Stimulated activated CD8-positive, alpha-beta memory T cell treated with anti-CD3 and anti-CD28 coated beads, Interleukin-4, amount 100 ng/mL, for 4 hours (primary cell): ENCODE measurements at regions not wholly inside any gene's neighbourhood (a gene's known extent, or its start where the extent isn't known, plus 50 kb on each side); places are given as distances from the start of the nearest gene placed in this dataset.
A peak's percentile ranks its signal among the peaks of the same experiment; 100 is the strongest.

Experiments used
- DNase-seq, 2 donors: peaks; one replicate each; pipeline ENCODE4 v3.0.0-alpha.2; 2020; ENCODE audit warnings: low read depth in 2 of 2, low spot score in 1 of 2

- DNase-seq: no peak
Measured at GRCh38 chr16:66289986-66290385, 76.5 kb upstream of the CDH5 start.

- DNase-seq: no peak
Measured at GRCh38 chr16:66289051-66289680, 77.3 kb upstream of the CDH5 start.

GRCh38 chr16:66287926-66288325 is 78.6 kb upstream of the CDH5 start:
- no peak for DNase-seq

- no peak for DNase-seq
Measured at GRCh38 chr16:66287416-66287815, 79.1 kb upstream of the CDH5 start.

- DNase-seq: no peak
Measured at GRCh38 chr16:66286527-66286926, 80.0 kb upstream of the CDH5 start.

GRCh38 chr16:66278604-66279262 is 87.8 kb upstream of the CDH5 start:
- DNase-seq: no peak

GRCh38 chr16:66278111-66278531 is 88.4 kb upstream of the CDH5 start:
- DNase-seq: no peak

- no peak for DNase-seq
Measured at GRCh38 chr16:66277311-66278070, 89.0 kb upstream of the CDH5 start.

GRCh38 chr16:66275775-66276428 is 90.6 kb upstream of the CDH5 start:
- no peak for DNase-seq

- no peak for DNase-seq
Measured at GRCh38 chr16:66274335-66275110, 92.0 kb upstream of the CDH5 start.

GRCh38 chr16:66273644-66274334 is 92.7 kb upstream of the CDH5 start:
- DNase-seq: no peak

- DNase-seq: no peak
Measured at GRCh38 chr16:66273053-66273452, 93.4 kb upstream of the CDH5 start.

GRCh38 chr16:66272461-66272860 is 94.0 kb upstream of the CDH5 start:
- DNase-seq: no peak

GRCh38 chr16:66271074-66272060 is 95.1 kb upstream of the CDH5 start:
- no peak for DNase-seq

- peak in 1 of 2 donors; percentile 10 for DNase-seq
Measured at GRCh38 chr16:66270333-66270927, 96.1 kb upstream of the CDH5 start.

- no peak for DNase-seq
Measured at GRCh38 chr16:66269617-66270332, 96.7 kb upstream of the CDH5 start.

GRCh38 chr16:66267292-66268014 is 99.0 kb upstream of the CDH5 start:
- no peak for DNase-seq
